CD14-positive monocyte (primary cell): ENCODE measurements at regions not wholly inside any gene's neighbourhood (a gene's known extent, or its start where the extent isn't known, plus 50 kb on each side); places are given as distances from the start of the nearest gene placed in this dataset.

Experiments
- DNase-seq, 3 donors: peaks; one replicate each; pipeline ENCODE4 v3.0.0-alpha.2; 2011 to 2022
- H2AFZ ChIP-seq: 2 replicates; pipeline ENCODE4 v1.6.0; 2012; ENCODE audit warnings: mild to moderate bottlenecking, low read depth, low read length, inconsistent platforms; ENCODE audit not compliant: insufficient read depth, poor library complexity, severe bottlenecking
- H3K27ac ChIP-seq, 2 donors: 1 replicate in 1 of 2; 2 replicates in 1 of 2; pipeline ENCODE4 v1.5.1; 2012 to 2013; ENCODE audit warnings: low read length in 2 of 2, control low read depth in 1 of 2, inconsistent platforms in 1 of 2, low read depth in 1 of 2, mild to moderate bottlenecking in 1 of 2
- H3K27me3 ChIP-seq, 2 donors: one replicate each; pipeline versions ENCODE4 v1.6.0 to v1.6.1; 2011 to 2013; ENCODE audit warnings: low read length in 2 of 2; ENCODE audit not compliant: control insufficient read depth in 2 of 2, insufficient read depth in 2 of 2
- H3K36me3 ChIP-seq, 2 donors: replicated peaks in 1 of 2; 1 replicate in 1 of 2; 2 replicates in 1 of 2; pipeline versions ENCODE4 v1.5.1 to v1.6.1; 2012 to 2013; ENCODE audit warnings: low read length in 2 of 2, control low read depth in 1 of 2, inconsistent platforms in 1 of 2, mild to moderate bottlenecking in 1 of 2; ENCODE audit not compliant: insufficient read depth in 2 of 2, control insufficient read depth in 1 of 2
- H3K4me1 ChIP-seq, 2 donors: 1 replicate in 1 of 2; 2 replicates in 1 of 2; pipeline versions ENCODE4 v1.5.1 to v1.6.1; 2012 to 2013; ENCODE audit warnings: low read length in 2 of 2, control low read depth in 1 of 2, inconsistent platforms in 1 of 2, mild to moderate bottlenecking in 1 of 2, moderate library complexity in 1 of 2; ENCODE audit not compliant: insufficient read depth in 2 of 2, control insufficient read depth in 1 of 2
- H3K4me2 ChIP-seq: replicated peaks from 2 replicates; pipeline ENCODE3; 2012; ENCODE audit warnings: low read length, moderate library complexity, mild to moderate bottlenecking; ENCODE audit not compliant: poor library complexity, severe bottlenecking; ENCODE audit errors: extremely low read depth
- H3K4me3 ChIP-seq, 3 experiments: fragments of 200-600 bp in 1 of 3; sonication (generic) in 1 of 3; replicated peaks in 1 of 3; 1 replicate in 2 of 3; 2 replicates in 1 of 3; pipeline ENCODE4 v1.5.1; 2011 to 2013; ENCODE audit warnings: low read length in 3 of 3, mild to moderate bottlenecking in 3 of 3, control low read depth in 2 of 3, low read depth in 2 of 3, inconsistent platforms in 1 of 3, moderate library complexity in 1 of 3
- H3K79me2 ChIP-seq: 2 replicates; pipeline ENCODE4 v1.6.0; 2012; ENCODE audit warnings: mild to moderate bottlenecking, control low read depth, inconsistent platforms, low read length, moderate library complexity; ENCODE audit not compliant: insufficient read depth
- H3K9ac ChIP-seq: 2 replicates; pipeline ENCODE4 v1.6.0; 2017; ENCODE audit warnings: low read length, mild to moderate bottlenecking; ENCODE audit not compliant: insufficient read depth, poor library complexity, severe bottlenecking
- H3K9me3 ChIP-seq, 2 donors: replicated peaks in 1 of 2; 1 replicate in 1 of 2; 2 replicates in 1 of 2; pipeline versions ENCODE4 v1.5.1 to v1.6.1; 2012 to 2013; ENCODE audit warnings: low read length in 2 of 2, control low read depth in 1 of 2; ENCODE audit not compliant: control insufficient read depth in 1 of 2, insufficient read depth in 1 of 2
- H4K20me1 ChIP-seq: 2 replicates; pipeline ENCODE4 v1.6.0; 2012; ENCODE audit warnings: mild to moderate bottlenecking, low read length, control low read depth, moderate library complexity; ENCODE audit not compliant: insufficient read depth
- H3K27ac Mint-ChIP-seq, 7 donors: one replicate each; pipeline ENCODE4 v1.8.0; 2020; ENCODE audit warnings: mild to moderate bottlenecking in 7 of 7, mixed read lengths in 7 of 7, moderate library complexity in 6 of 7, inconsistent platforms in 2 of 7
- H3K27me3 Mint-ChIP-seq, 3 donors: one replicate each; pipeline ENCODE4 v1.8.0; 2021 to 2022; ENCODE audit warnings: low read depth in 3 of 3, mild to moderate bottlenecking in 3 of 3, mixed read lengths in 3 of 3, moderate library complexity in 3 of 3, inconsistent platforms in 1 of 3
- H3K36me3 Mint-ChIP-seq, 2 donors: one replicate each; pipeline ENCODE4 v1.8.0; 2020; ENCODE audit warnings: mixed read lengths in 2 of 2, inconsistent platforms in 1 of 2, mild to moderate bottlenecking in 1 of 2
- H3K4me1 Mint-ChIP-seq: one replicate; pipeline ENCODE4 v1.8.0; 2020; ENCODE audit warnings: mild to moderate bottlenecking, mixed read lengths
- H3K4me3 Mint-ChIP-seq, 2 donors: one replicate each; pipeline ENCODE4 v1.8.0; 2020; ENCODE audit warnings: mild to moderate bottlenecking in 2 of 2, mixed read lengths in 2 of 2, moderate library complexity in 1 of 2
- H3K9me3 Mint-ChIP-seq, 7 donors: one replicate each; pipeline ENCODE4 v1.8.0; 2020 to 2022; ENCODE audit warnings: mixed read lengths in 7 of 7, mild to moderate bottlenecking in 6 of 7, moderate library complexity in 6 of 7, inconsistent platforms in 2 of 7
- CTCF ChIP-seq: fragments of 200-600 bp; IDR thresholded peaks from one replicate; pipeline ENCODE4 v1.8.0; 2022; ENCODE audit warnings: antibody characterized with exemption, mild to moderate bottlenecking
- WGBS: methylation state at CpG from one replicate; pipeline ENCODE4 v1.1.5; 2013; ENCODE audit warnings: missing lambda C conversion rate; ENCODE audit not compliant: insufficient coverage; 5-methylcytosine and 5-hydroxymethylcytosine counted together
- intact Hi-C, 2 donors: fragments of 100-400 bp; cut with micrococcal nuclease; formaldehyde crosslinking; loops; one replicate each; pipeline versions ENCODE4 v1.15.0 to v1.15.1; 2023

GRCh38 chrX:39039890-39040289 lies 238.6 kb downstream of the MID1IP1 start:
- H4K20me1 ChIP-seq, result no peaks in the 10 kb centered on the region
- no peak overlapping the region for H3K9ac ChIP-seq
- Mint-ChIP-seq H3K27me3 (no peaks in the 10 kb centered on the region), H3K4me3 (no peak overlapping the region), H3K4me1 (peaks cover 5% of the 10 kb centered on the region), H3K9me3 (peaks cover 0 to 7% (median 0%) of the 10 kb centered on the region in 7 donors), H3K27ac (no peak overlapping the region), H3K36me3 (no peaks in the 10 kb centered on the region)
- H3K4me3 ChIP-seq, result no peak overlapping the region
- DNase-seq, result no peak
- no peak overlapping the region for H3K27ac ChIP-seq
- no peaks in the 10 kb centered on the region for H3K9me3 ChIP-seq
- intact Hi-C loops, result no loop called here
- no peaks in the 10 kb centered on the region for H3K27me3 ChIP-seq
- no peak for TF ChIP-seq CTCF
- H3K4me1 ChIP-seq, result peaks cover 3 to 4% of the 10 kb centered on the region in 2 donors
- H3K4me2 ChIP-seq, result no peak overlapping the region
- no peak overlapping the region for H2AFZ ChIP-seq
- H3K36me3 ChIP-seq, result no peaks in the 10 kb centered on the region
- H3K79me2 ChIP-seq, result no peaks in the 10 kb centered on the region
- WGBS, result no CpG with 5 or more reads among the region's 1 CpG

- Histone ChIP-seq H3K27me3 (no peaks in the 10 kb centered on the region), H3K4me2 (no peak overlapping the region), H3K9ac (no peak overlapping the region), H2AFZ (no peak overlapping the region), H3K9me3 (no peaks in the 10 kb centered on the region), H3K79me2 (no peaks in the 10 kb centered on the region), H3K4me1 (no peaks in the 10 kb centered on the region), H4K20me1 (no peaks in the 10 kb centered on the region), H3K27ac (no peak overlapping the region), H3K4me3 (no peak overlapping the region), H3K36me3 (no peaks in the 10 kb centered on the region)
- no peak overlapping the region for H3K4me3 Mint-ChIP-seq
- peaks cover 0 to 2% (median 0%) of the 10 kb centered on the region in 7 donors for H3K9me3 Mint-ChIP-seq
- H3K36me3 Mint-ChIP-seq, result no peaks in the 10 kb centered on the region
- no peaks in the 10 kb centered on the region for H3K27me3 Mint-ChIP-seq
- TF ChIP-seq CTCF, result no peak
- no CpG with 5 or more reads among the region's 2 CpGs for WGBS
- intact Hi-C loops, result no loop called here
- no peak for DNase-seq
- peaks cover 1% of the 10 kb centered on the region for H3K4me1 Mint-ChIP-seq
- H3K27ac Mint-ChIP-seq, result no peak overlapping the region
These were observed 242.7 kb downstream of the MID1IP1 start for GRCh38 chrX:39043838-39044550.
